ENCODE measurements at regions not wholly inside any gene's neighbourhood (a gene's known extent, or its start where the extent isn't known, plus 50 kb on each side); places are given as distances from the start of the nearest gene placed in this dataset.

DNA sequence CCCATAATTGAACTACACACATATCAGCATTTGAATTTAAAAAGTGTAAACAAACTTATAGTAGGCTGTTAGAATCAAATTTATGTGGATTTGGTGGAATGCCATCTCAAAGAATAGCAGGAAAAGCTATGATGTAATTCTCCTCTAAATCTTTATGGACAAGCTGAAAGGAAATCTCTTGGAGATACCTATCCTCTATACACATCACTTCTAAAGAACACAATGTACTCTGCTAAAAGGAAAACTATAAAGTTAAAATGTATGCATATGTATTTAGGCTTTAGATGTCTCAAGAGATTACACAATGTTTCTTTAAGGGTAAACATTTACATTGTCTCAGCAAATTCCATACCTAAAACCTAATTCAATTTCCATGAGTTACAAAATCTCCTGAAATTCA is 323.3 kb downstream of the CRPPA start:
- Mint-ChIP-seq H3K36me3 (ENCODE audit: low read depth) (no peaks in the 10 kb centered on the region), H3K4me1 (no peaks in the 10 kb centered on the region), H3K4me3 (no peak overlapping the region), H3K9me3 (peaks cover 17% of the 10 kb centered on the region), H3K27ac (no peak overlapping the region), H3K27me3 (ENCODE audit: low read depth, poor library complexity) (peaks cover 3% of the 10 kb centered on the region)
- no peak for DNase-seq
- TF ChIP-seq, protein P1, sequence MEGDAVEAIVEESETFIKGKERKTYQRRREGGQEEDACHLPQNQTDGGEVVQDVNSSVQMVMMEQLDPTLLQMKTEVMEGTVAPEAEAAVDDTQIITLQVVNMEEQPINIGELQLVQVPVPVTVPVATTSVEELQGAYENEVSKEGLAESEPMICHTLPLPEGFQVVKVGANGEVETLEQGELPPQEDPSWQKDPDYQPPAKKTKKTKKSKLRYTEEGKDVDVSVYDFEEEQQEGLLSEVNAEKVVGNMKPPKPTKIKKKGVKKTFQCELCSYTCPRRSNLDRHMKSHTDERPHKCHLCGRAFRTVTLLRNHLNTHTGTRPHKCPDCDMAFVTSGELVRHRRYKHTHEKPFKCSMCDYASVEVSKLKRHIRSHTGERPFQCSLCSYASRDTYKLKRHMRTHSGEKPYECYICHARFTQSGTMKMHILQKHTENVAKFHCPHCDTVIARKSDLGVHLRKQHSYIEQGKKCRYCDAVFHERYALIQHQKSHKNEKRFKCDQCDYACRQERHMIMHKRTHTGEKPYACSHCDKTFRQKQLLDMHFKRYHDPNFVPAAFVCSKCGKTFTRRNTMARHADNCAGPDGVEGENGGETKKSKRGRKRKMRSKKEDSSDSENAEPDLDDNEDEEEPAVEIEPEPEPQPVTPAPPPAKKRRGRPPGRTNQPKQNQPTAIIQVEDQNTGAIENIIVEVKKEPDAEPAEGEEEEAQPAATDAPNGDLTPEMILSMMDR (IDR thresholded peaks at IDR 0.05): no peak

DNA sequence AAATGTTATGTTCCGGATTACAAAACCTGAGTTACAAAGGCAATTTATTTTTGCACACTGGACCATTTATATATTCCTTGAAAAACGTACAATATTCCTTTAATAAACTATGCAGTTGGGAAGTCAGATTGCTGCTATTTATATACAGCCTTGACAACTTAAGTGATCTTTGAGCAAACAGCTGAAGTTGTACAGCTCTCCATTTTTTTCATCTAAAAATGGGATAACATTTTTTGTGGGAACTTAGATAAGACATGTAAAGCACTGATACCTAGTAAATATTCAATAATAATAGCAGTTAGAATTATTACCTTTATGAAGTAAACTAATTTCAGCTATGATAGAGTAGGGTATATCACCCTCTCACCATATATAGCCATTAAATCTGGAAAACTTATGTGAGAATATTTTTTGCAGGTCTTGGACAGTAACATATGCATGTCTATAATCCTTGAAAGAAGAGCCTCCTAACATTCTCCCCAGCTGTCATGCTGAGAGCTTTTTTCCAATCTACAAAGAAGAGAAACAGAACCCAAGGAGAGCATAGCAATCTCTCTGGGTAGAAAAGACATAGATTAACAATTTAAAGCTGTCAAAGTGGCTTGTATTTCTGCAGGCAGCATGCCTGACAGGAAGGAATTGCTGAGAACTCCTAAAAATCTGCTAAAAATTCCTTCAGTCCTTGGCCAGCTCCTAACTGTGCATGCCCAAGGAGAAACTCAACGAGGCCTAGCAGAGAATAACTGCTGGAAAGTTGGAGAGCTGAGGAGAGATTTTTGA is 326.0 kb downstream of the CRPPA start:
- no peaks in the 10 kb centered on the region for H3K4me1 Mint-ChIP-seq
- no peak for DNase-seq
- no peaks in the 10 kb centered on the region for H3K9me3 Mint-ChIP-seq
- no peaks in the 10 kb centered on the region for H3K36me3 Mint-ChIP-seq (ENCODE audit: low read depth)
- H3K4me3 Mint-ChIP-seq: no peak overlapping the region
- TF ChIP-seq, protein P1 (IDR thresholded peaks at IDR 0.05): no peak
- no peak overlapping the region for H3K27ac Mint-ChIP-seq
- H3K27me3 Mint-ChIP-seq (ENCODE audit: low read depth, poor library complexity): peaks cover 3% of the 10 kb centered on the region

DNA sequence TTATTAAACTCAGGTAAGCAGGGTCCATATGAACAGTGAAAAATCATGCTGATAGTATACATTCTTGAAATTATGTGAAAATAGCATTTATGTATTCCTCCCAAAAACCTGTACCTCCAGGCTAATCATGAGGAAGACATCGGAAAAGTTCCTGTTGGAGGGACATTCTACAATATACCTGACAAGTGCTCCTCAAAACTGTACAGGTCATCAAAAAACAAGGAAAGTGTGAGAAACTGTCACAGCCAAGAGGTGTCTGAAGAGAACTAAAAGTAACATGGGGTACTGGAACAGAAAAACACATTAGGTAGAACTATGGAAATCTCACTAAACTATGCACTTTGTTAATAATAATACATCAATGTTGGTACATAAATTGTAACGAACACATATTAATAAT is 326.7 kb downstream of the CRPPA start:
- H3K4me3 Mint-ChIP-seq: no peak overlapping the region

DNA sequence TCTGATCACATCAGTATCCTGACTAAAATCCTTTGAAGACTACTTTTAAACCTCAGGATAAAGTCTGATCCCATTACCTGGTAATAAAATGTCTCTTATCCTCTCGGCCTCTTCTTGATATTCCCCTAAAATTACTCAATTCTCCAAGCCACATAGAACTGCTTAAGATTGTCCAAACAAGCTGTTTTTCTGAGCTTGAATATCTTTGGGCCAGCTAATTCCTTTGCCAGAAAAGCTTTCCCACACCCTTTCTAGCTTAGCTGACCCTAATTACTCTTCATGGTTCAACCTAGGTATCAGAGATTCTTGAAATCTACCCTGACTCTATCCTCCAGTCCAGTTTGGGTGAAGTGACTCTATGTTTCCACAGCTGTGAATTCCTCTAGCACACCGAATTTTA is 328.6 kb downstream of the CRPPA start:
- DNase-seq: no peak
- Mint-ChIP-seq H3K36me3 (ENCODE audit: low read depth) (no peaks in the 10 kb centered on the region), H3K4me3 (no peak overlapping the region), H3K27me3 (ENCODE audit: low read depth, poor library complexity) (no peaks in the 10 kb centered on the region), H3K27ac (no peak overlapping the region), H3K9me3 (no peaks in the 10 kb centered on the region), H3K4me1 (no peaks in the 10 kb centered on the region)
- TF ChIP-seq, protein P1 (IDR thresholded peaks at IDR 0.05): no peak

More for the DNA sequence above, 326.7 kb downstream of the CRPPA start:
- DNase-seq: no peak
- no peaks in the 10 kb centered on the region for H3K9me3 Mint-ChIP-seq
- no peak overlapping the region for H3K27ac Mint-ChIP-seq
- peaks cover 3% of the 10 kb centered on the region for H3K27me3 Mint-ChIP-seq (ENCODE audit: low read depth, poor library complexity)
- H3K36me3 Mint-ChIP-seq (ENCODE audit: low read depth): no peaks in the 10 kb centered on the region
- TF ChIP-seq, protein P1 (IDR thresholded peaks at IDR 0.05): no peak
- no peaks in the 10 kb centered on the region for H3K4me1 Mint-ChIP-seq

- Mint-ChIP-seq H3K27ac (no peak overlapping the region), H3K4me1 (no peaks in the 10 kb centered on the region), H3K9me3 (no peaks in the 10 kb centered on the region), H3K36me3 (ENCODE audit: low read depth) (no peaks in the 10 kb centered on the region), H3K27me3 (ENCODE audit: low read depth, poor library complexity) (no peaks in the 10 kb centered on the region), H3K4me3 (no peak overlapping the region)
- TF ChIP-seq, protein P1 (IDR thresholded peaks at IDR 0.05): no peak
- no peak for DNase-seq
These were observed 329.5 kb downstream of the CRPPA start for GRCh38 chr7:16091701-16092310.

- no peaks in the 10 kb centered on the region for H3K27me3 Mint-ChIP-seq (ENCODE audit: low read depth, poor library complexity)
- no peak overlapping the region for H3K4me3 Mint-ChIP-seq
- TF ChIP-seq, protein P1 (IDR thresholded peaks at IDR 0.05): no peak
- H3K9me3 Mint-ChIP-seq: no peaks in the 10 kb centered on the region
- DNase-seq: no peak
- no peak overlapping the region for H3K27ac Mint-ChIP-seq
- H3K36me3 Mint-ChIP-seq (ENCODE audit: low read depth): no peaks in the 10 kb centered on the region
- H3K4me1 Mint-ChIP-seq: no peaks in the 10 kb centered on the region
These were observed 331.5 kb downstream of the CRPPA start for GRCh38 chr7:16089801-16090200.
